ENCODE measurements at regions not wholly inside any gene's neighbourhood (a gene's known extent, or its start where the extent isn't known, plus 50 kb on each side); places are given as distances from the start of the nearest gene placed in this dataset.

GRCh38 chr5:101163088-101163487 lies 260.0 kb upstream of the ST8SIA4 start:
- no peak for FAIRE-seq
- WGBS (ENCODE audit: insufficient coverage, low coverage, missing lambda C conversion rate): 5% methylated on average over 4 of the region's 4 CpGs
- no peaks in the 10 kb centered on the region for H3K36me3 ChIP-seq (ENCODE audit: control insufficient read depth, insufficient read depth, low read length)
- TF ChIP-seq ZNF134 (CRISPR knock-in tag; conservative IDR thresholded peaks at IDR 0.05): no peak
- TF ChIP-seq RBM14 (IDR thresholded peaks at IDR 0.05; ENCODE audit: borderline replicate concordance, insufficient read depth, low read depth, low read length): no peak
- no peak for TF ChIP-seq PURB (CRISPR knock-in tag; IDR thresholded peaks at IDR 0.05; ENCODE audit: low read depth)
- TF ChIP-seq, protein P1, sequence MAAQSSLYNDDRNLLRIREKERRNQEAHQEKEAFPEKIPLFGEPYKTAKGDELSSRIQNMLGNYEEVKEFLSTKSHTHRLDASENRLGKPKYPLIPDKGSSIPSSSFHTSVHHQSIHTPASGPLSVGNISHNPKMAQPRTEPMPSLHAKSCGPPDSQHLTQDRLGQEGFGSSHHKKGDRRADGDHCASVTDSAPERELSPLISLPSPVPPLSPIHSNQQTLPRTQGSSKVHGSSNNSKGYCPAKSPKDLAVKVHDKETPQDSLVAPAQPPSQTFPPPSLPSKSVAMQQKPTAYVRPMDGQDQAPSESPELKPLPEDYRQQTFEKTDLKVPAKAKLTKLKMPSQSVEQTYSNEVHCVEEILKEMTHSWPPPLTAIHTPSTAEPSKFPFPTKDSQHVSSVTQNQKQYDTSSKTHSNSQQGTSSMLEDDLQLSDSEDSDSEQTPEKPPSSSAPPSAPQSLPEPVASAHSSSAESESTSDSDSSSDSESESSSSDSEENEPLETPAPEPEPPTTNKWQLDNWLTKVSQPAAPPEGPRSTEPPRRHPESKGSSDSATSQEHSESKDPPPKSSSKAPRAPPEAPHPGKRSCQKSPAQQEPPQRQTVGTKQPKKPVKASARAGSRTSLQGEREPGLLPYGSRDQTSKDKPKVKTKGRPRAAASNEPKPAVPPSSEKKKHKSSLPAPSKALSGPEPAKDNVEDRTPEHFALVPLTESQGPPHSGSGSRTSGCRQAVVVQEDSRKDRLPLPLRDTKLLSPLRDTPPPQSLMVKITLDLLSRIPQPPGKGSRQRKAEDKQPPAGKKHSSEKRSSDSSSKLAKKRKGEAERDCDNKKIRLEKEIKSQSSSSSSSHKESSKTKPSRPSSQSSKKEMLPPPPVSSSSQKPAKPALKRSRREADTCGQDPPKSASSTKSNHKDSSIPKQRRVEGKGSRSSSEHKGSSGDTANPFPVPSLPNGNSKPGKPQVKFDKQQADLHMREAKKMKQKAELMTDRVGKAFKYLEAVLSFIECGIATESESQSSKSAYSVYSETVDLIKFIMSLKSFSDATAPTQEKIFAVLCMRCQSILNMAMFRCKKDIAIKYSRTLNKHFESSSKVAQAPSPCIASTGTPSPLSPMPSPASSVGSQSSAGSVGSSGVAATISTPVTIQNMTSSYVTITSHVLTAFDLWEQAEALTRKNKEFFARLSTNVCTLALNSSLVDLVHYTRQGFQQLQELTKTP (IDR thresholded peaks at IDR 0.05; ENCODE audit: low read depth in 1 of 2, partially characterized antibody in 2 of 2): no peak
- no peak for TF ChIP-seq ZBTB40 (IDR thresholded peaks at IDR 0.05)
- no peak for TF ChIP-seq ZBTB40 (CRISPR knock-in tag; IDR thresholded peaks at IDR 0.05)
- TF ChIP-seq ZNF77 (CRISPR knock-in tag; IDR thresholded peaks at IDR 0.05): no peak

More at GRCh38 chr5:101163088-101163487, 260.0 kb upstream of the ST8SIA4 start:
- no TSS peak for BruUV-seq (replicated peaks)
- no peak for DNase-seq (ENCODE audit: extremely low read depth in 1 of 4, low spot score in 3 of 4)
- no peak overlapping the region for H3K9ac ChIP-seq (ENCODE audit: insufficient read depth in 1 of 2, low read depth in 2 of 2, low read length in 2 of 2)
- H2AFZ ChIP-seq (ENCODE audit: low read depth, low read length): no peak overlapping the region
- no peaks in the 10 kb centered on the region for H3K9me1 ChIP-seq (ENCODE audit: control insufficient read depth, insufficient read depth, low read length)
- no peaks in the 10 kb centered on the region for H3K27me3 ChIP-seq (ENCODE audit: control insufficient read depth in 2 of 2, insufficient read depth in 2 of 2, low read length in 2 of 2)
- ChIA-PET POLR2A (no interaction called here), CTCF (ENCODE audit: low intra/inter-chr PET ratio) (no interaction called here)
- no peaks in the 10 kb centered on the region for H3K4me1 ChIP-seq (replicated peaks in 1 of 2; ENCODE audit: control insufficient read depth in 2 of 2, insufficient read depth in 2 of 2, low read length in 2 of 2)
- H3K27ac ChIP-seq (ENCODE audit: extremely low read depth, low read depth, low read length): no peak overlapping the region
- no peaks in the 10 kb centered on the region for H3K79me2 ChIP-seq (ENCODE audit: control insufficient read depth, insufficient read depth, low read length)
- intact Hi-C loops (cut with micrococcal nuclease): no loop called here
- no peak overlapping the region for H3K4me2 ChIP-seq (ENCODE audit: insufficient read depth, low read length)
- no peaks in the 10 kb centered on the region for H3K9me3 ChIP-seq (replicated peaks; ENCODE audit: control insufficient read depth, insufficient read depth, low read depth, low read length)
- in situ Hi-C loops (cut with MboI): no loop called here
- ATAC-seq: no peak
- no peak overlapping the region for H3K4me3 ChIP-seq
- H4K20me1 ChIP-seq (replicated peaks; ENCODE audit: control insufficient read depth, insufficient read depth, low read length): no peaks in the 10 kb centered on the region

Measured in K562 (cell line).